ENCODE measurements at regions not wholly inside any gene's neighbourhood (a gene's known extent, or its start where the extent isn't known, plus 50 kb on each side); places are given as distances from the start of the nearest gene placed in this dataset.
"Not testable (repeated sequence)": the region's sequence is repeated elsewhere in the genome, so short reads cannot be mapped to it uniquely, and the experiment has no call there.

DNA sequence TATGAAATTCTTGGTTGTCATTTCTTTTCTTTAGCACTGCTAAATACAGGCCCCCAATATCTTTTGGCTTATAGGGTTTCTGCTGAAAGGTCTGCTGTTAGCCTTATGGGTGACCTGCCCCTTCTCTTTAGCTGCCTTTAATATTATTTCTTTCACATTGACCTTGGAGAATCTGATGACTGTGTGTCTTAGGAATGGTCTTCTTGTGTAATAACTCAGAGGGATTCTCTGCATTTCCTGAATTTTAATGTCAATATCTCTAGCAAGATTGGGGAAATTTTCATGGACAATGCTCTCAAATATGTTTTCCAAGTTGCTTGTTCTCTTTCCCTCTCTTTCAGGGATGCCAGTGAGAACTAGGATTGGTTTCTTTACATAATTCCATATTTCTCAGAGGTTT, 292.4 kb downstream of the SLC7A11 start:
- no peak for FAIRE-seq

DNA sequence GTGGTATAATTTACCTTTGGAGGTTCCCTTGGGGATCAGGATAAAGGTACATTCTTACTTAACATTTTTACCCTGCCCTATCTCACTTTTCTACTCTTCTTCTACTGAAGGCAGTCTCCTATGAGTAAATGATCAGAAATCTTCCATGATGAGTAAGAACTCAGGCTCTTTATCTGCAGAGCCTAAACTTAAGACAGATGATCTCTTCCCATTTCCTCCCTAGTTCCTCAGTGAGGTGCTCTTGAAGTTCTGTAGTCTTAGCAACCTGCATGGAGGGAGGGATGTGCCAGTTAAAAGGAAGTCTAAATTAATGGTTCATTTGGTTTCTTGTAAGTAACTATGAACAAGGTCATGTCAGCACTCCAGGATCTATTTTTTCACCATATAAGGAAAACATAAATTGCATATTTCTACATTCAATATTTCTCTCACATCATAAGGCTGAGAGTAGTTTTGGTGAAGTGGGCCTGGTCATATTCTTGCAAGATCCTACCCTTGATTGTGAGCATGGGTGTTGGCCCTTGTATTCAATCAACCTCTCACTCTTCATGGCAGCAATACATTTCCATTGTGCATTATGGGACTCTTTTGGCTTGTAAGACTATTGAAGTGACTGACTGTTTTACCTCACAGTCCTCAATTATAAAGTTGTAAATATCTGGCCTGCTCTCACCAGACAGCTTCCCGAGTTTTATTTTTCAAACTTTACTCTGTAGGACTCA, 295.5 kb downstream of the SLC7A11 start:
- no peak for FAIRE-seq

DNA sequence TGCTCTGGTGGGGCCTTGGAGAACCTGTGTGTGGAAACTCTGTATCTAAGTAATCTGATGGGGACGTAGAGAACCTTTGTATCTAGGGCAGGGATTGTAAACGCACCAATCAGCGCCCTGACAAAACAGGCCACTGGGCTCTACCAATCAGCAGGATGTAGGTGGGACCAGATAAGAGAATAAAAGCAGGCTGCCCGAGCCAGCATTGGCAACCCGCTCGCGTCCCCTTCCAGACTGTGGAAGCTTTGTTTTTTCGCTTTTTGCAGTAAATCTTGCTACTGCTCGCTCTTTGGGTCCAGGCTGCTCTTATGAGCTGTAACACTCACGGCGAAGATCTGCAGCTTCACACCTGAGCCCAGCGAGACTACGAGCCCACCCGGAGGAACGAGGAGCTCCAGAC, 299.3 kb downstream of the SLC7A11 start:
- FAIRE-seq = not testable (repeated sequence)

DNA sequence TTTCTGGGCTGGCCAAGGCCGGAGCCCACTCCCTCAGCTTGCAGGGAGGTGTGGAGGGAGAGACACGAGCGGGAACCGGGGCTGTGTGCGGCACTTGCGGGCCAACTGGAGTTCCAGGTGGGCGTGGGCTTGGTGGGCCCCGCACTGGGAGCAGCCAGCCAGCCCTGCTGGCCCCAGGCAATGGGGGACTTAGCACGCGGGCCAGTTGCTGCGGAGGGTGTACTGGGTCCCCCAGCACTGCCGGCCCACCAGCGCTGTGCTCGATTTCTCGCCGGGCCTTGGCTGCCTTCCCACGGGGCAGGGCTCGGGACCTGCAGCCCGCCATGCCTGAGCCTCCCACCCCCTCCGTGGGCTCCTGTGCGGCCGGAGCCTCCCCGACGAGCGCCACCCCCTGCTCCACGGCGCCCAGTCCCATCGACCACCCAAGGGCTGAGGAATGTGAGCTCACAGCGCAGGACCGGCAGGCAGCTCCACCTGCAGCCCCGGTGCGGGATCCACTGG, 300.1 kb downstream of the SLC7A11 start:
- FAIRE-seq = not testable (repeated sequence)

DNA sequence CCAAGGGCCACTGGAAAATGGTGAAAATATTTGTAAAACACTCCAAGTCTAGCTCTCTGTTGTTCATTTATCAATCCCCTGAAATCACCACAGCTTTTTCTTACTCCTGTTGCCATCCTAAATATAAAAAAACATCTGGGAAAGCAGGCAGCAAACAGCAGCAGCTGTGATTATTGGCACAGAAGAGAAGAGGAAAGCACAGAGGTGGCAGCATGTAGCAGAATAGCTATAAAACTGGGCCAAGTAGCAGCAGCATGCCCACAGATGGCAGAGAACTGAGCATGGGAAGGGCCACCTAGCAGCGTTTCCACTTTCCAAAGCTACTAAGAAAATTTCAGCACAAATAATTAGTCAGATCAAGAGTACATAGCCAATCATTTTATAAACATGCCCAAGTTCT, 307.2 kb downstream of the SLC7A11 start:
- no peak for FAIRE-seq

DNA sequence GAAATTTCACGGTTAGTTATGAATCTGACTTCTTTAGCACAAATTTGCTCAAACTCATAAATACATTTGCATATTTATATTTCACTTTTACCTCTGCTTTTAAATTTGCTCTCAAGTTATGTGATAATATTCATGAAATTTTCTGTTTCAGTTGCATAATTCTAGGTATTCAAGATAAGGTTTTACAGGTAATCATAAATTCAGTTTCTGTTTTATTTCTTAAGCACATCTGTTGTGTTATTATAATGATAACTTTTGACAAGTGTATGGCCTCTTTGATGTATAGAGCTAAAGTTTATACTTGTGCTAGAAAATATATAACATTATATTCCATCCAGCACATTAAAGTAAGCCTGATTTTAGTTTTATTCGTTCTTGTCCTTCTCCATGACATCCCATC, 308.1 kb downstream of the SLC7A11 start:
- no peak for FAIRE-seq

DNA sequence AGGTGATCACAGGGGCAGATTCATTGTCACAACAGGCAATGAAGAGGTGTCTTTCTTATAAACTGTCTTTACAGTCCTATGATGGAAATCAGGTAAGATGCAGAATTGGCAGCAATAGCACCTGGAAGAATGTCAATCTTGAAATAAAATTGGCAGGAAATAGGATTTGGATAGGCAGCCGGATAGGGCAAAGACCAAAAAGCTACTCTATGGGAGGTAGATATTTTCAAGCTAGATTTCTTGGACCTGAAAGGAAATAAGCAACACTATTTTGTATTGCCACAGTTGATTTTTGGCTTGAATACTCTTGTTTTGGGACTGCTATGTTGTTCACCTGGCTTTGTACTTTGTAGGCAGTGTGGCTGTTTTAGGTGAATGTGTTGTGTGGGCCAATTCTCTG, 314.2 kb downstream of the SLC7A11 start:
- no peak for FAIRE-seq

DNA sequence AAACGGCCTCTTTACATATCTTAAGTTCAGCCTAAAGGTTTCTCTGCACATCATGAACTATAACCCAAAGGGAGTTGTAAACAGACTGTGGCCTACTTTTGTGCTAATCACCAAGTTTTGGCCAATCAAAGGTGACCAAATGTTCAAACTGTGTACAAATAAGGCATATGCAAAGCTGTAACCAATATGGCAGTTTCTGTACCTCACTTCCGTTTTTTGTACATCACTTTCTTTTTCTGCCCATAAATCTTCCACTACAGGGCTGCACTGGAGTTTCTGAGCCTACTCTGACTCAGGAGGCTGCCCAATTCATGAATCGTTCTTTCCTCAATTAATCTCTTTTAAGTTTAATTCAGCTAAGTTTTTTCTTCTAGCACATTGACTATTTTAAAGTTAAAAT, 318.7 kb downstream of the SLC7A11 start:
- no peak for FAIRE-seq

DNA sequence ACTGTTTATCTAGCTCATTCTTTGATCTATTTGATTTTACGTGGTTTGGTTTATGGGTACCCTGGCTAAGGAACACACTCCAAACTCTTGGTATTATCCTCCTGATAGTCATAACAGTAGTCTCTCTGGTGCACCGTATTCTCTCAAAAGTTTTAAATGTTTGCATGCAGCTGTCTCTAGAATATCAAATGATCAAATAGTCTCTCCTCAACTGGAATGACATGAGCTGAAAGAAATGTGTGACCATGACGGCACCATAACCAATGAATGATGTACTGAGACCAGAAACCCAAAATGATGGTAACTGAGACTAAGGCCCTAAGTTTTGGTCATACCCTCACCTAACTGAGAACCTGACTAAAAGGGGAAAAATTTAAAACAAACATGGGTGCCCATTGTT, 319.4 kb downstream of the SLC7A11 start:
- FAIRE-seq = no peak

DNA sequence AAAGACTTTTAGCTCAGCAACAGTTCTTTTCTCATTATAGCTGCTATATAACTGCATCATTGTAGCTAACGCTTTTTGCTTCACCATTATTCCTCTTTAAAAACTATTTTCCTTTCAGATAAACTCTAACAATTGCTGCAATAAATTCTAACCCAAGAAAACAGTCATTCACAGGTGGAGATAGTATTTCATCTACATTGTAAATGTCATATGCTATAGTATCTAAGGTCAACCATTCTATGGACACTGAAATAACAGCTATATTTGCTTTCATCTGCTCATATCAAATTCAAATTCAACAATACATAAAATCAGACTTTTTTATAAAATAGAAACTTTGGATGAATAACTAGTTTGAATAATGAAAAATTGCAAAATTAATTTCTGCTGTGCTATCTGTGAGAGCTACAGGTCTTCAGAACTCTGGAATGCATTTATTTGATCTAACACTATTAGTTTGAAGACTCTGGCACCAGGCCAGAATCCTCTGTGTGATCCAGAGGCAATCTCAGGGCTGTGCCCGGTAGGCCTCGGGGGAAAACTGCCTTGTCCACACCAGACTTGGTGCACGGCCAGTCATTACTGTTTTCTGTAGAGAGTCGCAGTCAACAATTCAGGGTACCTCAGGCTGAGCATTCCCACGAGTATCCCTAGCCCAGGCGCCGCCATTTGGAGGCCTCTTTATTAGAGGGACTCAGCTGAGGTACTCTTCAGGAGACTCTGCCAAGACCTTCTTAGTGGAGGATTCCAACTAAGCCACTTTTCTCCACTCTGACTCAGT, 332.4 kb downstream of the SLC7A11 start:
- no peak for FAIRE-seq

DNA sequence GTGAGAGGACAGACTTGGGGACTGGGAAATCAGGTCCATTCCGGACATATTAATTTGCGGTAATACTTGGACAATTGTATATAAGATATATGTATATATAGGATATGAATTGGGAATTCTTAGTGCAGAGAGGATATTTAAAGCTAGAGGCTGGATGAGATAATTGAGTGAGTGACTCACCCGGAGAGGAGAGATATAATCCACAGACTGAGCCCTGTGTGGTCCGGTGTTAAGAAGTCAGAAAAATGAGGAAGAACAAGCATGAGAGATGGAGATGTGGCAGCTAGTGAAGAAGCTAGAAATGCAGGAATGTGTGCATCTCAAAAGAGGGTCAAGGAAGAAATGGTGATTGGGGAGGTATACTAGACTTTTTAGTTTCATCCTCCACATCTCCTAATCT, 336.2 kb downstream of the SLC7A11 start:
- no peak for FAIRE-seq

DNA sequence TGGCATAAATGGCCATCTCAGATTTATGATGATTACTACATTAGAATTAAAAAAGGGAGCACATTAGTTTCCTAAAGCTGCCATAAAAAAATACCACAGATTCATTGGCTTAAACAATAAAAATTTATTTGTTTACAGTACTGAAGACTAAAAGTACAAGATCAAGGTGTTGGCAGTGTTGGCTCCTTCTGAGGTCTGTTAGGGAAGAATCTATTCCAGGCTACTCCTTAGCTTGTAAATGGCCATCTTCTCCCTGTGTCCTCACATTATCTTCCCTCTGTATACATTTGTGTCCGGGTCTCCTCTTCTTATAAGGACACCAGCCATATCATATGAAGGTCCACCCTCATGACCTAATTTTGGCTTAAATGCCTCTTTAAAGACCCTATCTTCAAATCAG, 341.0 kb downstream of the SLC7A11 start:
- FAIRE-seq = no peak

DNA sequence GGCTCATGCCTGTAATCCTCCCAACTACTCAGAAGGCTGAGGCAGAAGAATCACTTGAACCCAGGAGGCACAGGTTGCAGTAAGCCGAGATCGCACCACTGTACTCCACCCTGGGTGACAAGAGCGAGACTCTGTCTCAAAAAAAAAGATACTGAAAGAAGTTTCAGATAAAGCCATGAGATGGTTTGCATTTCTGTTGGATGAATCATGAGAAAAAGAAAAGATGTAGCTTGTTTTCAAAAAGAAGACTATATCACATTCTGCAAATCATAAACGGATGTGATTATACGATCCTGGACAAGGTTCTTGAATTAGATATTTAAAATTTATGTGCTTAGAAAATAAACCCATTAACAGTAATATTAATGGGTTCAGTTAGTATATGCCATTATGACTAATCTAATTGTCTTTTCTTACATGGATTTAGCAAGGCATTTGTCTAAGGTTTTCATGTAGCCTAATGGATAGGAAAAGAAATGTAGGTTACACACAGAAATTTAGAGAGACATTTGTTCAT, 345.9 kb downstream of the SLC7A11 start:
- no peak for FAIRE-seq

DNA sequence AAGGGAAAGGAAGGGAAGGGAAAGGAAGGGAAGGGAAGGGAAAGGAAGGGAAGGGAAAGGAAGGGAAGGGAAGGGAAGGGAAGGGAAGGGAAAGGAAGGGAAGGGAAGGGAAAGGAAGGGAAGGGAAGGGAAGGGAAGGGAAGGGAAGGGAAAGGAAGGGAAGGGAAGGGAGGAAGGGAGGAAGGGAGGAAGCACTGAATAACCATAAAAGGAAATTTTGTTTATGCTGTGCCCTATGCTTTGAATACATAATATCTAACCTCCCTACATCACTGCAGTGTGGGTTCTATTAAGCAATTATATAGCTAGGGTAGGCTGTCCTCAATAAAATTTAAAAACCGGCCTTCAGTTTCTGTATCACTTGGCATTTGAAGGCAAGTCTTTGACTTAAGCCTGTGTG, 346.6 kb downstream of the SLC7A11 start:
- FAIRE-seq = not testable (repeated sequence)

DNA sequence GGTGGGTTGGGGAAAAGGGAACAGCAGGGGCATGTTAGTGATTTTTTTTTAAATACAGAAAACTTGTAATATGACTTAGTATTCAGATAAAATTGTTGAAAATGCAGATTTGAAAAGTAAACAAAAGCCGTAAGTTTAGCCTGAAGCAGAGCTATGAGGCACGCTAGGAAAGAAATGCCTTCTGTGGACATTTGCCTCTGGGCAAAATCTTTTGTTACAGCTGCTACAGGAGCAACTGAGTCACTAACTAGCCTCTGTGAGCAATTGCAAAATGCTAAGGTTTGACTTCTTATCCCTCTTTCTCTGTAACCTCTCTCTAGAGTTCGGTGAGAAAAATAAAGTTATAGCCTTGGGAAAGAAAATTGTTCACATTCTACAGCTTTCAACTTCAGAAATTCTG, 350.0 kb downstream of the SLC7A11 start:
- no peak for FAIRE-seq

DNA sequence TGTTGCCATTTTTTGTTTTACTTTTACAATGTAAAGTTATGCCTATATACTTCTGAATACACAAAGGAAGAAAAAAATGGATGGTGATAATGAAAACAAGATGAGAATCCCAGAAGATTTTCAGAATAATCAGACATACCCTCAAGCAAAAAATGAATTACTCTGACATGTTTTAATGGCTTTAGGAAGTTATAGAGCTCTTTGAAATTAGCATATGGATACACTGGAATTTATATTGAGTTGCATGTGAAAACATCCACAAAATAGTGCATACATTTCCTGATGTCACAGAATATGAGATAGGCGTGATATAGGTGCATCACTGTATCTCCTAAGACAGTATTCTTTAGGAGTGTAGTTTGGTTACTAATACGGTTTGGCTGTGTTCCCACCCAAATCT, 351.3 kb downstream of the SLC7A11 start:
- no peak for FAIRE-seq

DNA sequence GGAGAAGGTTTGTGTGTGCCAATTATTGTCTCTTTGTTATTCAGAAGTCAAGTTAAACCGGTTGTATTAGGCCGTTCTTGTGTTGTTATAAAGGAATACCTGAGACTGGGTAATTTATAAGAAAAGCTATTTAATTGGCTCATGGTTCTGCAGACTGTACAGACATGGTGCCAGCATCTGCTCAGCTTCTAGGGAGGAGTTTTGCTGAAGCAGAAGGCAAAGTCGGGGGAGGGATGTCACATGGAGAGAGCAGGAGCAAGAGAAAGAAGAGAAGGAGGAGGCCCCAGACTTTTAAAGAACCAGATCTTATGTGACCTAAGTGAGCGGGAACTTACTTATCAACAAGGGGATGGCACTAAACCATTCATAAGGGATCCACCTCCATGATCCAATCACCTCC, 349.3 kb upstream of the PCDH18 start:
- no peak for FAIRE-seq

DNA sequence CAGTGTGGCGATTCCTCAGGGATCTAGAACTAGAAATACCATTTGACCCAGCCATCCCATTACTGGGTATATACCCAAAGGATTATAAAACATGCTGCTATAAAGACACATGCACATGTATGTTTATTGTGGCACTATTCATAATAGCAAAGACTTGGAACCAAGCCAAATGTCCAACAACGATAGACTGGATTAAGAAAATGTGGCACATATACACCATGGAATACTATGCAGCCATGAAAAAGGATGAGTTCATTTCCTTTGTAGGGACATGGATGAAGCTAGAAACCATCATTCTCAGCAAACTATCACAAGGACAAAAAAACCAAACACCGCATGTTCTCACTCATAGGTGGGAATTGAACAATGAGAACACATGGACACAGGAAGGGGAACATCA, 335.8 kb upstream of the PCDH18 start:
- FAIRE-seq = not testable (repeated sequence)

DNA sequence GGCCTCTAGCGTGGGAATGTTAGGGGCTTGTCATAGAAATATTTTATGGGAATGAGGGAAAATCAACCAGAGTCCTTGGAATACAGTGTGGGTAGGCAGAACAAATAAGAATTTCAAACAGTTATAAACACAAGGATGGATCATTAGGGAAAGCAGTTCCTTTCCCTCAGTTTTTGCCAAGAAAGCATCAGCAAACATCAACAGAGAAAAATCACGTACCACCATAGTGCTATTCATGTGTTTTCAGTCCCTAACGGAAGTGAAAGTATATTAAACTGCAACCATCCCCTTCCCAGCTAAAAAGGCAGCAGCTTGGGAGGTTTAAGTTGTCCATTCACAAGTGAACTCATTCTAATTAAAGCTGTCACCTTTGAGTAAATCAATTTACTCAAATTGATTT, 334.4 kb upstream of the PCDH18 start:
- no peak for FAIRE-seq

DNA sequence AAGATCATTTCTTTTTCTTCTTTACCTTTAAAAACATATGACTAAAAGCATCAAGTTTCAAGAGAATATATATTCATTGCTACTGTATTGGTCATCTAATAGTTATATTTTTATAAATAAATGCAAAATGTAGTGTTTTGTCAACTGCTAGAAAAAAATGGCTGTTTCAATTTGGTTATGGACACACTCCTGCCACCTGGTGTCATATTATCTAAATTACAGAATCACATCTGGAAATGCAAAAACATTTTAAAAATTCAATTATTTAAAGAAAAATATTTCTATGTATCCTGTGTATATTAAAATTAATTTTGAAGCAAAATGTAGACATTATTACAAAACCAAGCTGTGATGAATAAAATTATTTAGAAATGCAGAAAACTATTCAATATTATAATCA, 329.4 kb upstream of the PCDH18 start:
- peak; percentile 60 for FAIRE-seq

DNA sequence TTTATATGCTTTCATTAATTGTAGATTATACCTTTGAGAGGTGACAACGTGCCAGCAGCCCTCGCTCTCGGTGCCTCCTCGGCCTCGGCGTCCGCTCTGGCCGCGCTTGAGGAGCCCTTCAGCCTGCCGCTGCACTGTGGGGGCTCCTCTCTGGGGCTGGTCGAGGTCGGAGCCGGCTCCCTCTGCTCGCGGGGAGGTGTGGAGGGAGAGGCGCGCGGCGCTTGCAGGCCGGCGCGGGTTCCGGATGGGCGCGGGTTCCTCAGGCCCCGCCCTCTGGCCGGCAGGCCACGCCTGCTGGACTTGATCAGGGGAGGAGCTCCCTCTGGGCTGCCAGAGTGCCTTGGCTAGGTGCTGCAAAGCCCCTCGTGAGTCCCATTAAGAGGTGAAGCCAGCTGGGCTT, 321.1 kb upstream of the PCDH18 start:
- FAIRE-seq = no peak

DNA sequence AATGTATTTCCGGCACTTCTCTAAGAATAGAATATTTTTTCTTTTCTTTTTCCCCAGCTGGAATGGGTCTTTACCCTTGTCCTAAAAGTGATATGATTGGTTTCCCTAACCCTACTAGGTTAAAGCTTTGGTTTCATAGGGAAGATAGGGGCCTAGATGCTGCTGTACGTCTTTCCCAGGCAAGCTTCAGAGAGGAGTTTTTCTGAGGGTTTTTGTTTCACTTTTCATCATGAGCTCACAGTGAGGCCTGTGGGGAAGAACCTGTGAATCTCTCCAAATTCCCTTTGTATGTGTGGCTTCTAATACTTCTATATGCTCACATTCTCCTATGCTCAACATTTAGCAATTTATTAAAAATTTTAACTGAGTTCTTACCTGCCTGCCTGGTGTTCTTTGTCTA, 320.0 kb upstream of the PCDH18 start:
- FAIRE-seq = no peak

DNA sequence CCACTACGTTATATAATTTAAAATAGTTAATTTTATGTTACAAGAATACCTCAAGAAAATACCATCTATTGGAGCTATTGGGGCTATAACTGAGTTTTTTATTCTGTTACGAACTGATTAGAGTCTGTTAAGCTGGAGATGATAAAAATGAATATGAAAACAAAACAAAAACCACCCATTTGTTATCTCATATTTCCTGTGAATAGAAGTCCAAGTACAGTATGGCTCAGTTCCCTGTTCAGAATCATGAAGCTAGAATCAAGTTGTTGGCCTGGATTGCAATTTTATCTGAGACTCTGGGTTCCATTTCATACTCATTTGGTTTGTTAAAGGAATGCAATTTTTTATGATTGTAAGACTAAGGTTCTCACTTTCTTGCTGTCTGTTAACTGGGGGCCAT, 319.1 kb upstream of the PCDH18 start:
- no peak for FAIRE-seq

DNA sequence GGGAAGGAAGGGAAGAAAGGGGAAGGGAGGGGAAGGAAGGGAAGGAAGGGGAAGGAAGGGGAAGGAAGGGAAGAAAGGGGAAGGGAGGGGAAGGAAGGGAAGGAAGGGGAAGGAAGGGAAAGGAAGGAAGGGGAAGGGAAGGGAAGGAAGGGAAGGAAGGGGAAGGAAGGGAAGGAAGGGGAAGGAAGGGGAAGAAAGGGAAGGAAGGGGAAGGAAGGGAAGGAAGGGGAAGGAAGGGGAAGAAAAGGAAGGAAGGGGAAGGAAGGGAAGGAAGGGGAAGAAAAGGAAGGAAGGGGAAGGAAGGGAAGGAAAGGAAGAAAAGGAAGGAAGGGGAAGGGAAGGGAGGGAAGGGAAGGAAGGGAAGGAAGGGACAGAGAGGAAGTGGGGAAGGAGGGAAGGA, 295.7 kb upstream of the PCDH18 start:
- not testable (repeated sequence) for FAIRE-seq
